Transverse colon (tissue), 4 donors: ENCODE measurements at regions not wholly inside any gene's neighbourhood (a gene's known extent, or its start where the extent isn't known, plus 50 kb on each side); places are given as distances from the start of the nearest gene placed in this dataset.

Experiments
- DNase-seq: peaks from one replicate; pipeline ENCODE4 v3.0.0-alpha.2; 2019
- H3K27ac ChIP-seq, 4 donors: fragments of 200-600 bp; sonication (generic); 2 replicates each; pipeline ENCODE4 v1.5.1; 2016 to 2018; ENCODE audit warnings: inconsistent platforms in 4 of 4
- H3K27me3 ChIP-seq: fragments of 200-600 bp; sonication (generic); 2 replicates; pipeline ENCODE4 v1.5.1; 2017; ENCODE audit warnings: inconsistent platforms
- H3K36me3 ChIP-seq, 4 donors: fragments of 200-600 bp; sonication (generic); 2 replicates each; pipeline ENCODE4 v1.5.1; 2017 to 2019; ENCODE audit warnings: inconsistent platforms in 4 of 4
- H3K4me1 ChIP-seq, 4 donors: fragments of 200-600 bp; sonication (generic); 2 replicates each; pipeline ENCODE4 v1.5.1; 2017 to 2020; ENCODE audit warnings: inconsistent platforms in 4 of 4
- H3K4me3 ChIP-seq, 4 donors: fragments of 200-600 bp; sonication (generic); 1 replicate in 1 of 4; 2 replicates in 3 of 4; pipeline versions ENCODE4 v1.5.1 to v1.6.1; 2017 to 2019; ENCODE audit warnings: inconsistent platforms in 4 of 4
- H3K9me3 ChIP-seq, 2 donors: fragments of 200-600 bp; sonication (generic); 2 replicates each; pipeline ENCODE4 v1.5.1; 2017 to 2019; ENCODE audit warnings: inconsistent platforms in 2 of 2
- EP300 ChIP-seq: sonication (generic); formaldehyde crosslinking; IDR thresholded peaks from one replicate; pipeline ENCODE4 v1.6.1; 2017; ENCODE audit warnings: antibody characterized with exemption, low read depth
- POLR2A ChIP-seq: fragments of 450-650 bp; IDR thresholded peaks from one replicate; pipeline ENCODE4 v1.6.1; 2016; ENCODE audit warnings: antibody characterized with exemption, mild to moderate bottlenecking, moderate library complexity
- POLR2AphosphoS5 ChIP-seq, 3 donors: sonication (generic); formaldehyde crosslinking; IDR thresholded peaks; one replicate each; pipeline ENCODE4 v1.6.1; 2016; ENCODE audit warnings: antibody characterized with exemption in 3 of 3
- WGBS, 2 donors: methylation state at CpG; one replicate each; pipeline ENCODE4 v1.1.5; 2018; ENCODE audit warnings: low coverage in 1 of 2; 5-methylcytosine and 5-hydroxymethylcytosine counted together
- in situ Hi-C, 4 donors: fragments of 200-750 bp; cut with MboI; loops; one replicate each; pipeline versions ENCODE4 v1.15.0 to v1.15.1; 2017; ENCODE audit warnings: low sequenced_read_pairs in 3 of 4, low pct_ligation_motif_present in 1 of 4, low pct_unique_long_range_greater_than_20kb in 1 of 4
- intact Hi-C: fragments of 100-400 bp; cut with DNase I; formaldehyde crosslinking; loops from one replicate; pipeline ENCODE4 v1.15.1; 2023; ENCODE audit warnings: low total_unique reads
- TF ChIP-seq, protein P1 (sequence below), 5 experiments: fragments of 200-600 bp in 3 of 5; fragments of 450-650 bp in 2 of 5; sonication (generic) in 3 of 5; IDR thresholded peaks; 1 replicate in 2 of 5; 2 replicates in 3 of 5; pipeline ENCODE4 v1.5.1; 2016 to 2017; ENCODE audit warnings: antibody characterized with exemption in 5 of 5, inconsistent platforms in 3 of 5, mild to moderate bottlenecking in 2 of 5, moderate library complexity in 1 of 5

- intact Hi-C loops (no loop called here), in situ Hi-C loops (no loop called here)
- TF ChIP-seq EP300 = no peak
- no peak for TF ChIP-seq POLR2AphosphoS5 (IDR thresholded peaks at IDR 0.05)
- TF ChIP-seq, protein P1, sequence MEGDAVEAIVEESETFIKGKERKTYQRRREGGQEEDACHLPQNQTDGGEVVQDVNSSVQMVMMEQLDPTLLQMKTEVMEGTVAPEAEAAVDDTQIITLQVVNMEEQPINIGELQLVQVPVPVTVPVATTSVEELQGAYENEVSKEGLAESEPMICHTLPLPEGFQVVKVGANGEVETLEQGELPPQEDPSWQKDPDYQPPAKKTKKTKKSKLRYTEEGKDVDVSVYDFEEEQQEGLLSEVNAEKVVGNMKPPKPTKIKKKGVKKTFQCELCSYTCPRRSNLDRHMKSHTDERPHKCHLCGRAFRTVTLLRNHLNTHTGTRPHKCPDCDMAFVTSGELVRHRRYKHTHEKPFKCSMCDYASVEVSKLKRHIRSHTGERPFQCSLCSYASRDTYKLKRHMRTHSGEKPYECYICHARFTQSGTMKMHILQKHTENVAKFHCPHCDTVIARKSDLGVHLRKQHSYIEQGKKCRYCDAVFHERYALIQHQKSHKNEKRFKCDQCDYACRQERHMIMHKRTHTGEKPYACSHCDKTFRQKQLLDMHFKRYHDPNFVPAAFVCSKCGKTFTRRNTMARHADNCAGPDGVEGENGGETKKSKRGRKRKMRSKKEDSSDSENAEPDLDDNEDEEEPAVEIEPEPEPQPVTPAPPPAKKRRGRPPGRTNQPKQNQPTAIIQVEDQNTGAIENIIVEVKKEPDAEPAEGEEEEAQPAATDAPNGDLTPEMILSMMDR (IDR thresholded peaks at IDR 0.05) = no peak
- no peak for TF ChIP-seq POLR2A
- H3K27ac ChIP-seq = no peak overlapping the region
- H3K27me3 ChIP-seq = no peaks in the 10 kb centered on the region
- H3K4me1 ChIP-seq = no peaks in the 10 kb centered on the region
- 83% methylated on average over 3 of the region's 3 CpGs; no CpG with 5 or more reads in 1 of the 2 donors for WGBS, 2 donors
- H3K36me3 ChIP-seq = no peaks in the 10 kb centered on the region
- H3K4me3 ChIP-seq = no peak overlapping the region
- H3K9me3 ChIP-seq = no peaks in the 10 kb centered on the region
- DNase-seq = no peak
These were observed 209.2 kb upstream of the ZC3H12A start for GRCh38 chr1:37265156-37265555.

DNA sequence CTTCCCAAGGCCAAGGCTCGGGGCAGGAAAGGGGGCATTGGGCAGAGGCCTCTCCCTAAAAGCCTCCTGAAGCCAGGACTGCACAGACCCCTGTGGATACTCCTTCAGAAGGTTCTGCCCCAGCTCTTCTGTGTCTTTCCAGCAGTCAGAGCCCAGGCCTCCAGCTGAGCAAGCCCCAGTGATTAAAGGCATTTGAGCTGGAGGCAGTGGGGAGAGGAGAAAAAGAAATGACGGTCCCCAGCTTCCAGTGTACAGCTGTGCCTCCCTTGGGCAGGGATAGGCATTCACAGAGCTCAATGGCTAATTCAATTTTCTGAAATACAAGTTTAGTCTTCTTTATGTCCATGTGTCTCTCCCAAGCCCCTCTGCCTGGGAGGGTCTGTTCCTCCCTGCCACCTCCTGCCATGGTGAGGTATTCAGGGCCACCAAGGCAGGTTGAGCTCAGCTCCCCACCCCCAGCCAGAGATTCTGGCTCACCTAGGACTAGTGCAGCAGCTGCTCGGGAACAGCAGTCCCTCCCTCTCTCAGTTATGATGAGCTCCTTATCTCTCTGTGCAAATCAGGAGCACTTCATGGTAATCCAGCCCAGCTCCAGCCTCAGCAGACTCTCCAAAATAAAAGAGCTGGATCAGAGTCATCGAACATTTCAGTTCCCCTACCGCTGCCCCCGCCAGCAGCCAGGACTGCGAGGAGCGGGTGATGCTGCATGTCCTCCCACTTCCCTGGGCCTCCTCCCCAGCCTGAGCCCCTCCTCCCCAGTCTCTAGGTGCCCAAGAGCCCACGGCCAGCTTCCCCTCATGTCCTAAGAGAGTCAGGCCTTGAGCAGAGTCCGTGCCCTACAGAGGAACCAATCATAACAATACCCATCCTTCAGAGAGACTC lies 208.4 kb upstream of the ZC3H12A start:
- intact Hi-C loops = no loop called here
- WGBS, 2 donors = 56% methylated on average over 10 of the region's 10 CpGs; no CpG with 5 or more reads in 1 of the 2 donors

GRCh38 chr1:37267111-37267835 lies 207.1 kb upstream of the ZC3H12A start:
- in situ Hi-C loops = no loop called here
- H3K9me3 ChIP-seq = no peaks in the 10 kb centered on the region
- WGBS, 2 donors = 64 to 90% methylated on average over 2 to 10 of the region's 10 CpGs
- DNase-seq = no peak
- no peak for TF ChIP-seq EP300
- TF ChIP-seq, protein P1 (IDR thresholded peaks at IDR 0.05) = no peak
- no peak for TF ChIP-seq POLR2A
- no peak for TF ChIP-seq POLR2AphosphoS5 (IDR thresholded peaks at IDR 0.05)
- no peaks in the 10 kb centered on the region for H3K36me3 ChIP-seq
- H3K4me3 ChIP-seq = no peak overlapping the region
- no peak overlapping the region for H3K27ac ChIP-seq
- no peaks in the 10 kb centered on the region for H3K27me3 ChIP-seq
- intact Hi-C loops = no loop called here
- no peaks in the 10 kb centered on the region for H3K4me1 ChIP-seq

More for the DNA sequence above, 208.4 kb upstream of the ZC3H12A start:
- Histone ChIP-seq H3K9me3 (no peaks in the 10 kb centered on the region), H3K27me3 (no peaks in the 10 kb centered on the region), H3K4me3 (no peak overlapping the region), H3K27ac (no peak overlapping the region), H3K4me1 (no peaks in the 10 kb centered on the region), H3K36me3 (no peaks in the 10 kb centered on the region)
- no peak for DNase-seq
- in situ Hi-C loops = no loop called here
- TF ChIP-seq, protein P1 (IDR thresholded peaks at IDR 0.05) = no peak
- TF ChIP-seq EP300 = no peak
- TF ChIP-seq POLR2A = no peak
- TF ChIP-seq POLR2AphosphoS5 (IDR thresholded peaks at IDR 0.05) = no peak

DNA sequence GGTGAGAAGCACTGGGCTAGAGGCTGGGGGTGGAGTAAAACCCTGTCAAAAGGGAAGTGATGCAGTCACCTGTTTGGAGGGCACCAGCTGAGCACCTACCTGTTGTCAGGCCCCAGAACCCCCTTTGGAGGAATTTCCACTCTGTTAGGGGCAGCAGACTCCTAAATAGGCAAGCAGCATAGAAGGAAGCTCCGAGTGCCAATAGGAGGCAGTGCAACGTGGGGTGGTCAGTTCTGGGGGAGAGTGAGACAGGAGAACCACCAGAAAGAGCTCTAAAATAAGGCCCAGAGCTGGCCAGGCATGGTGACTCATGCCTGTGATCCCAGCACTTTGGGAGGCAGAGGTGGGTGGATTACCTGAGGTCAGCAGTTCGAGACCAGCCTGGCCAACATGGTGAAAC lies 203.7 kb upstream of the ZC3H12A start:
- Histone ChIP-seq H3K9me3 (no peaks in the 10 kb centered on the region), H3K4me1 (no peaks in the 10 kb centered on the region), H3K4me3 (no peak overlapping the region), H3K27ac (no peak overlapping the region), H3K36me3 (no peaks in the 10 kb centered on the region), H3K27me3 (no peaks in the 10 kb centered on the region)
- in situ Hi-C loops (no loop called here), intact Hi-C loops (no loop called here)
- TF ChIP-seq EP300 (no peak), POLR2AphosphoS5 (IDR thresholded peaks at IDR 0.05) (no peak), POLR2A (no peak)
- TF ChIP-seq, protein P1 (IDR thresholded peaks at IDR 0.05) = no peak
- 10 to 52% methylated on average over 2 to 3 of the region's 3 CpGs for WGBS, 2 donors
- DNase-seq = no peak
